SK-N-SH treated with all-trans-retinoic acid at 6 μM for 48 hours (cell line): ENCODE measurements at regions not wholly inside any gene's neighbourhood (a gene's known extent, or its start where the extent isn't known, plus 50 kb on each side); places are given as distances from the start of the nearest gene placed in this dataset.

Experiments used
- BACH2 ChIP-seq: fragments of 250-450 bp; sonication (Bioruptor Pico); IDR thresholded peaks from 2 replicates; pipeline ENCODE4 v1.9.0; 2021; ENCODE audit warnings: mild to moderate bottlenecking, borderline replicate concordance
- GLIS3 ChIP-seq: fragments of 250-450 bp; sonication (Bioruptor Pico); IDR thresholded peaks from 2 replicates; pipeline ENCODE4 v1.5.0; 2020; ENCODE audit warnings: mild to moderate bottlenecking, moderate library complexity
- PPARA ChIP-seq: fragments of 250-450 bp; sonication (Bioruptor Pico); IDR thresholded peaks from 2 replicates; pipeline ENCODE4 v1.5.0; 2020; ENCODE audit warnings: mild to moderate bottlenecking, borderline replicate concordance
- RARB ChIP-seq: fragments of 250-450 bp; sonication (Bioruptor Pico); IDR thresholded peaks from 2 replicates; pipeline ENCODE4 v1.8.0; 2021; ENCODE audit warnings: mild to moderate bottlenecking, moderate library complexity
- ZFP3 ChIP-seq: fragments of 250-450 bp; sonication (Bioruptor Pico); IDR thresholded peaks from 2 replicates; pipeline ENCODE4 v1.5.0; 2020; ENCODE audit warnings: mild to moderate bottlenecking, moderate library complexity
- TF ChIP-seq, protein P1 (sequence below): fragments of 250-450 bp; sonication (Bioruptor Pico); IDR thresholded peaks from 2 replicates; pipeline ENCODE4 v1.5.0; 2020; ENCODE audit warnings: mild to moderate bottlenecking, moderate library complexity

GRCh38 chr3:163039636-163040035 is 1543.0 kb downstream of the OTOL1 start:
- TF ChIP-seq GLIS3 (CRISPR knock-in tag) = no peak
- TF ChIP-seq ZFP3 (CRISPR knock-in tag) = no peak
- TF ChIP-seq BACH2 (CRISPR knock-in tag) = no peak
- TF ChIP-seq RARB = no peak
- TF ChIP-seq PPARA (CRISPR knock-in tag) = no peak
- TF ChIP-seq, protein P1, sequence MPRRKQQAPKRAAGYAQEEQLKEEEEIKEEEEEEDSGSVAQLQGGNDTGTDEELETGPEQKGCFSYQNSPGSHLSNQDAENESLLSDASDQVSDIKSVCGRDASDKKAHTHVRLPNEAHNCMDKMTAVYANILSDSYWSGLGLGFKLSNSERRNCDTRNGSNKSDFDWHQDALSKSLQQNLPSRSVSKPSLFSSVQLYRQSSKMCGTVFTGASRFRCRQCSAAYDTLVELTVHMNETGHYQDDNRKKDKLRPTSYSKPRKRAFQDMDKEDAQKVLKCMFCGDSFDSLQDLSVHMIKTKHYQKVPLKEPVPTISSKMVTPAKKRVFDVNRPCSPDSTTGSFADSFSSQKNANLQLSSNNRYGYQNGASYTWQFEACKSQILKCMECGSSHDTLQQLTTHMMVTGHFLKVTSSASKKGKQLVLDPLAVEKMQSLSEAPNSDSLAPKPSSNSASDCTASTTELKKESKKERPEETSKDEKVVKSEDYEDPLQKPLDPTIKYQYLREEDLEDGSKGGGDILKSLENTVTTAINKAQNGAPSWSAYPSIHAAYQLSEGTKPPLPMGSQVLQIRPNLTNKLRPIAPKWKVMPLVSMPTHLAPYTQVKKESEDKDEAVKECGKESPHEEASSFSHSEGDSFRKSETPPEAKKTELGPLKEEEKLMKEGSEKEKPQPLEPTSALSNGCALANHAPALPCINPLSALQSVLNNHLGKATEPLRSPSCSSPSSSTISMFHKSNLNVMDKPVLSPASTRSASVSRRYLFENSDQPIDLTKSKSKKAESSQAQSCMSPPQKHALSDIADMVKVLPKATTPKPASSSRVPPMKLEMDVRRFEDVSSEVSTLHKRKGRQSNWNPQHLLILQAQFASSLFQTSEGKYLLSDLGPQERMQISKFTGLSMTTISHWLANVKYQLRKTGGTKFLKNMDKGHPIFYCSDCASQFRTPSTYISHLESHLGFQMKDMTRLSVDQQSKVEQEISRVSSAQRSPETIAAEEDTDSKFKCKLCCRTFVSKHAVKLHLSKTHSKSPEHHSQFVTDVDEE = no peak
